A549 (cell line): ENCODE measurements at regions not wholly inside any gene's neighbourhood (a gene's known extent, or its start where the extent isn't known, plus 50 kb on each side); places are given as distances from the start of the nearest gene placed in this dataset.

Experiments used
- BHLHE40 ChIP-seq: IDR thresholded peaks from 2 replicates; pipeline ENCODE4 v1.6.1; 2012; ENCODE audit warnings: low read depth, low read length, inconsistent platforms
- CEBPB ChIP-seq, 2 experiments: fragments of >200 bp in 1 of 2; sonication (Bioruptor Twin) in 1 of 2; formaldehyde crosslinking in 1 of 2; IDR thresholded peaks; 2 replicates each; pipeline ENCODE4 v1.6.1; 2012 to 2016
- CTCF ChIP-seq: fragments of >200 bp; sonication (Bioruptor Twin); formaldehyde crosslinking; IDR thresholded peaks from 3 replicates; pipeline ENCODE4 v1.5.1; 2016
- EHF ChIP-seq: fragments of 250-450 bp; sonication (Bioruptor Pico); IDR thresholded peaks from 2 replicates; pipeline ENCODE4 v1.5.0; 2020; ENCODE audit warnings: mild to moderate bottlenecking
- ELK1 ChIP-seq: fragments of 150-350 bp; IDR thresholded peaks from 2 replicates; pipeline ENCODE4 v1.6.1; 2014; ENCODE audit warnings: low read depth, mild to moderate bottlenecking, low read length
- HMGXB4 ChIP-seq: fragments of 250-450 bp; sonication (Bioruptor Pico); IDR thresholded peaks from 2 replicates; pipeline ENCODE4 v1.5.0; 2021; ENCODE audit warnings: mild to moderate bottlenecking, moderate library complexity, borderline replicate concordance
- JUN ChIP-seq, 2 experiments: fragments of >200 bp; sonication (Bioruptor Twin); formaldehyde crosslinking; IDR thresholded peaks; 2 replicates in 1 of 2; 3 replicates in 1 of 2; pipeline ENCODE4 v1.6.1; 2016 to 2017
- MAX ChIP-seq: IDR thresholded peaks from 2 replicates; pipeline ENCODE4 v1.6.1; 2012
- PBX3 ChIP-seq: IDR thresholded peaks from 2 replicates; pipeline ENCODE4 v1.6.1; 2012
- POLR2A ChIP-seq: IDR thresholded peaks from 2 replicates; pipeline ENCODE4 v1.6.1; 2012; ENCODE audit warnings: mild to moderate bottlenecking, low read length
- RARB ChIP-seq: fragments of 250-450 bp; sonication (Bioruptor Pico); IDR thresholded peaks from 2 replicates; pipeline ENCODE4 v1.8.0; 2021; ENCODE audit warnings: mild to moderate bottlenecking, moderate library complexity
- USF2 ChIP-seq: fragments of 450-650 bp; IDR thresholded peaks from 2 replicates; pipeline ENCODE4 v1.6.1; 2014; ENCODE audit warnings: antibody characterized with exemption
- ZFP36 ChIP-seq: fragments of 450-650 bp; IDR thresholded peaks from 2 replicates; pipeline ENCODE4 v1.6.1; 2014; ENCODE audit warnings: borderline replicate concordance; ENCODE audit not compliant: partially characterized antibody

- TF ChIP-seq CTCF (no peak), PBX3 (no peak), BHLHE40 (no peak), JUN (IDR thresholded peaks at IDR 0.05) (no peak), EHF (no peak), POLR2A (no peak), ELK1 (no peak), CEBPB (IDR thresholded peaks at IDR 0.05) (no peak), USF2 (no peak), RARB (no peak), MAX (no peak), HMGXB4 (no peak), ZFP36 (no peak)
Measured at GRCh38 chr3:84307339-84307738, 651.5 kb upstream of the CADM2 start.
